ENCODE measurements at regions not wholly inside any gene's neighbourhood (a gene's known extent, or its start where the extent isn't known, plus 50 kb on each side); places are given as distances from the start of the nearest gene placed in this dataset.

DNA sequence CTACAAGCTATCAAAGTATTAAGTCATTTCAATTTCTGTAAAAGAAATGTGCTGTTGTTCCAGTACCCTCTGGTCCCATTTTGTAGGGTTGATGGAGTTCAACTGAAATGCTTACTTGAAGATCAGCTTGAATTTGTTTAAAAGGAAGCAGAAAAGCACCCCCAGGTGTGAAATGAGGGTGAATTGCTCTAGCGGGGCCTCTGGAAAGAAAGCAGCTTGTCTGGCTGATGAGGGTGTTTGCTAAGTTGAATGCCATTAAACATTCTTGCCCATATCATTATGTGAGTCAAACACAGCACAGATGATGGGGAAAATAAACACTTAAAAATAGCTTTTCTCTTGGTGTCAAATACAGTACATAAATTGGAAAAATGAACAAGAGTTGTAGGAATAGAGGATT, 280.3 kb downstream of the RAB38 start:
- TF ChIP-seq, protein P1, sequence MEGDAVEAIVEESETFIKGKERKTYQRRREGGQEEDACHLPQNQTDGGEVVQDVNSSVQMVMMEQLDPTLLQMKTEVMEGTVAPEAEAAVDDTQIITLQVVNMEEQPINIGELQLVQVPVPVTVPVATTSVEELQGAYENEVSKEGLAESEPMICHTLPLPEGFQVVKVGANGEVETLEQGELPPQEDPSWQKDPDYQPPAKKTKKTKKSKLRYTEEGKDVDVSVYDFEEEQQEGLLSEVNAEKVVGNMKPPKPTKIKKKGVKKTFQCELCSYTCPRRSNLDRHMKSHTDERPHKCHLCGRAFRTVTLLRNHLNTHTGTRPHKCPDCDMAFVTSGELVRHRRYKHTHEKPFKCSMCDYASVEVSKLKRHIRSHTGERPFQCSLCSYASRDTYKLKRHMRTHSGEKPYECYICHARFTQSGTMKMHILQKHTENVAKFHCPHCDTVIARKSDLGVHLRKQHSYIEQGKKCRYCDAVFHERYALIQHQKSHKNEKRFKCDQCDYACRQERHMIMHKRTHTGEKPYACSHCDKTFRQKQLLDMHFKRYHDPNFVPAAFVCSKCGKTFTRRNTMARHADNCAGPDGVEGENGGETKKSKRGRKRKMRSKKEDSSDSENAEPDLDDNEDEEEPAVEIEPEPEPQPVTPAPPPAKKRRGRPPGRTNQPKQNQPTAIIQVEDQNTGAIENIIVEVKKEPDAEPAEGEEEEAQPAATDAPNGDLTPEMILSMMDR (conservative IDR thresholded peaks at IDR 0.05; ENCODE audit: low read length) = no peak
- no peak for TF ChIP-seq EZH2phosphoT487 (IDR thresholded peaks at IDR 0.05; ENCODE audit: borderline replicate concordance)
